Ishikawa (cell line): ENCODE measurements at regions not wholly inside any gene's neighbourhood (a gene's known extent, or its start where the extent isn't known, plus 50 kb on each side); places are given as distances from the start of the nearest gene placed in this dataset.

Experiments
- CEBPB ChIP-seq: IDR thresholded peaks from 2 replicates; pipeline ENCODE4 v1.6.1; 2012
- EGR1 ChIP-seq: IDR thresholded peaks from 2 replicates; pipeline ENCODE4 v1.6.1; 2012
- REST ChIP-seq: IDR thresholded peaks from 2 replicates; pipeline ENCODE4 v1.6.1; 2012; ENCODE audit warnings: low read depth, mild to moderate bottlenecking
- TCF12 ChIP-seq: IDR thresholded peaks from 2 replicates; pipeline ENCODE4 v1.6.1; 2012; ENCODE audit warnings: low read depth
- YY1 ChIP-seq: IDR thresholded peaks from 2 replicates; pipeline ENCODE4 v1.6.1; 2012; ENCODE audit warnings: low read depth

- TF ChIP-seq CEBPB, result no peak
- no peak for TF ChIP-seq EGR1
- TF ChIP-seq YY1, result no peak
- TF ChIP-seq REST, result no peak
- no peak for TF ChIP-seq TCF12
Observed at GRCh38 chr5:68755293-68755692, 338.5 kb upstream of the SLC30A5 start.
